HG03135 (cell line): ENCODE measurements at regions not wholly inside any gene's neighbourhood (a gene's known extent, or its start where the extent isn't known, plus 50 kb on each side); places are given as distances from the start of the nearest gene placed in this dataset.

Experiments used
- ATAC-seq: cut with Tn5 transposase; IDR thresholded peaks from one replicate; pipeline ENCODE4 v1.9.1; 2021; ENCODE audit warnings: mild to moderate bottlenecking, moderate library complexity; ENCODE audit not compliant: unreplicated experiment

DNA sequence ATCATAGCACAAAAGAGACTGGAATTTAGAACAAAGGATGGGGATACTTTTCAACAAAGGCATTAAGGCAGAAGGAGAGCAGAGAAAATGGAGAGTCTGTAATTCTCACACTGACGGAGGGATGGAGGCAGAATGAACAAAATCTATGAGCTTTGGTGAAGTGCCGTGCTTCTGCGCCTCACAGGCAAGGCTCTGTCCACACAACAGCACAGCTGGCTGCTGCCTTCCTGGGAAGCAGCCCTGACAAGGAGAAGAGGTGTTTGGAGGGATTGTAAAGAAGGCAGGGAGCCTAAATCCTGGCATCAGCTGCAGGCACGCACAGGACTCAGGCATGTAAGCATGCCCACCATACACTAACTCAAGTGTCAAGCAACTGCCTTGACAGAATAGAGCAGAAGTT is 485.2 kb upstream of the KIF2A start:
- no peak for ATAC-seq

DNA sequence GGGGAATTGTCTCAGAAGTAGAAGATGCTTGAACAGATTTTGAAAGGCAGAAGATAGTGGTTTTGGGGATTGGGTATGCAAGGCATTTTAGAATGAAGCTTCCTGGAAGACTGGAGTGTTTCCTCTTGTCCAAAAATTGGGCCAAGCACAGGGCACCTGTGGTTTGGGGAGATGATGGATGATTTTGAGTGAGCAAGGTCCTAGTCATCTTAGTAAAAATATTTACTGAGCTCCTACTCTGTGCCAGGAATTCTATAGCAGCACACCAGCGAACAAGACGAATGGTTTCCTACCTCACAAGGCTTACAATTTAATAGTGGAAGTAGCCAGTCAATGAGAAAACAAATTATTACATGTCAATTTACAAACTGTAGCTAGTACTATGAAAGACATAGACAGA is 484.4 kb upstream of the KIF2A start:
- ATAC-seq: no peak

GRCh38 chr5:61822584-61822983 is 483.4 kb upstream of the KIF2A start:
- no peak for ATAC-seq

DNA sequence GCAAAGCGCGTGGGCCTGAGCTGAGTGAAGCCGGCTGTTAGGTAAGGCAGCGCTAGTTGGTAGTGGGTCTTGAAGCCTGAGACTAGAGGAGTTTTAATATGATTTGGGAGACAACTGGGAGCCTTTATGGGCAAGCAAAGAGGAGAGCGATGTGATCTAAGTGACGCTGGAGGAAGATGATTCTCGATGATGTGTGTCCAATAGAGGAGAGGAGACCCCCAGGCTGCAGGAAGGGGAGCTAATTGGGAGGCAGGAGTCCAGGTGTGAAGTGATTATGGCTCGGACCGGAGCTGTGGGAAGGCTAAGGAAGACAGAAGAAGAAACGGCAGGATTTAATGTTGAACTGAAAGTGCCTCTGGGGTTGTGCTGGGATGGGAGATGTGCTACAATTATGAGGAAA is 482.9 kb upstream of the KIF2A start:
- no peak for ATAC-seq

- ATAC-seq: no peak
Observed at GRCh38 chr5:61823781-61824180, 482.2 kb upstream of the KIF2A start.

DNA sequence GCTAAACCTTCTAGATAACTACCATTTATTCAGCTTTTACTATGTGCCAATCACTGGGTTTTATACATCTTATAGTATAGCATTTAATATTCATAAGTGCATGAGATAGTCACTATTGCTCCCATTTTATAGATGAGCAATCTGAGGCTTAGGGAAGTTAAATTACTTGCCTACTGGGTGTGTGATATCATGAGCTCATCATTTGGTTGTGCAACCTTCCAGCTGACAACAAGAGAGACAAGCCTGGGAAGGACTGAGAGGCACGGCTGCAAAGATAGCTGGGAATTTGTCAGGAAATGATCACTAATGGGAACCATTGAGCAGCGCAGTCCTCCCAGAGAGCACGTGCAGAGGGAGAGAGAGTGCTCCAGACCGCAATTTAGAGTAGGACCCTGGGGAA is 481.6 kb upstream of the KIF2A start:
- ATAC-seq: no peak

DNA sequence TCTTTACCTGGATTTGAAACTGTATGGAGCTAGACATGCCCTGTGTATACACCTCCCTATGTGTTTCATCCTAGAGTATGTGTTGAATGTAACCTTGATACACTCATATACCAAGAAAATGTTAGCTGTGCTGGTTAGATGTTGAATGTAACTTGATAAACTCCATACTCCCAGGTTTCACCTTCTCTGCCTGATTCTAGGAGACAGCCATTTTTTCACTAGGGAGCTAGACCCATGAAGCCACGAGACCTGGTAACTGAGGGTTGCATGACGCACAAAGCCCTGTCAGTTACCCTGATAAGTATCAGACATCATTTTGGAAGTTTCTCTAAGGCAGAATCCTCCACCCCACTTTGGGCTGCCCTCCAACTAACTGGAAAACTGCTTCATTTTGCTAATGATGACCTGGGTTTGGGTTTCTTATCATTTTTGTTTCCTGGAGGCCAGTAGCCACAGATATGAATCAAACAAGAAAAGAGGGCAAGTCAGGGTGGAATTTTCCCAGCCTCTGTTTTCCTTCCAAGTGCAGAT is 478.5 kb upstream of the KIF2A start:
- ATAC-seq: no peak

GRCh38 chr5:61828856-61829255 is 477.1 kb upstream of the KIF2A start:
- no peak for ATAC-seq

DNA sequence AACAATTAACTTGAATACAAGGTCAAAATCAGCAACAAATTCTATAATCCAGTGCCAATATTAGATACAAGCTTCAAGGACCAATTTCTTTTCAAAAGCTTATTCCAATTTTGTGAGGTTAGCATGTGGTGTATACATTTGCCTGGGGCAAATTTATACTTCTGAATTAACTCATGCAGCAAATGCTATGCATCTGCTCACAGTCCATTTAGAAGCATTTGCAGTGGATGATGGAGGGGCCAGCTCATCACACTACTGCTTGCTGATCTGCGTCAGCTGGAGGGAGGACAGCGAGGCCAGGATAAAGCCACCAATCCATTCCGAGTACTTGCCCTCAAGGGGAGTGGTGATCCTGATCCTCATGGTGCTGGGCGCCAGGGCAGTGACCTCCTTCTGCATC is 474.3 kb upstream of the KIF2A start:
- no peak for ATAC-seq

GRCh38 chr5:61837788-61838187 is 468.2 kb upstream of the KIF2A start:
- ATAC-seq: no peak

GRCh38 chr5:61840361-61840760 is 465.6 kb upstream of the KIF2A start:
- no peak for ATAC-seq

- no peak for ATAC-seq
Observed at GRCh38 chr5:61842840-61843239, 463.2 kb upstream of the KIF2A start.

- no peak for ATAC-seq
Observed at GRCh38 chr5:61850696-61851095, 455.3 kb upstream of the KIF2A start.

DNA sequence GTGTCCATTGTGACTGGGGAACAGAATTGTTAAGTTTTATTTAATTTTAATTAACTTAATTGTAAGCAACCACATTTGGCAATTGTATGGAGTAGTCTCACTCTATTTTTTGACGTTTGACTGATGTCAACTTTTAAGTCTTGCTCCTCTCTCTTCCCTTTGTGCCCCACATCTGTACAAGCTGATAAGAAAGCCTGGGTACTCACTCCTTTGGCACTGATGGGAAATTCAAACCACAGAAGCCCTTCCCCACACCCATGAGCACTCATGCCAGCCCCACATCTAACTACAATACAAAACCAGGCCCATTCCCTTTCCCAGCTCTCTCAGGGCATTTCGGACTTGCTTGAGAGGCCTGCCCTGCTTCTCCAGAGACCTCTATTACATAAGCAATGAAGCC is 451.5 kb upstream of the KIF2A start:
- no peak for ATAC-seq

DNA sequence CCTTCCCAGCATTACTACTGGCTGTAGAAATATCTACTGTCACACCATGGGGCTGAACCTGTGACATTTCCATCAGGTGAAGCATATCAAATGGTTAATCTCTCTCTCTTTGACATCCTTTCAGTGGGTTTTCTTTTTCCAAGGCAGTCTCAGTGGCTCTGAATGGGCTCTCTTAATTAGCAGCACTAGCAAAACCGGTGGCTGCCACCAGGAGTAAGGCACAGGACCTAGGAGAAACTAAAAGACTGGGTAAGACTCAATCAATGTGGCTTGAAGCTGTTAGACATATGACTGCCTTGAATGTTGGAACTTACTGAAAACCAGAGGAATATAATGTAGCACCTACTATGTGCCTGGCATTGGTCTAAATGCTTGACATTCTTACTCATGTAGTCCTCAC is 445.0 kb upstream of the KIF2A start:
- no peak for ATAC-seq

GRCh38 chr5:61866930-61867329 is 439.1 kb upstream of the KIF2A start:
- ATAC-seq: peak; percentile 85

GRCh38 chr5:61869333-61869732 is 436.7 kb upstream of the KIF2A start:
- no peak for ATAC-seq

DNA sequence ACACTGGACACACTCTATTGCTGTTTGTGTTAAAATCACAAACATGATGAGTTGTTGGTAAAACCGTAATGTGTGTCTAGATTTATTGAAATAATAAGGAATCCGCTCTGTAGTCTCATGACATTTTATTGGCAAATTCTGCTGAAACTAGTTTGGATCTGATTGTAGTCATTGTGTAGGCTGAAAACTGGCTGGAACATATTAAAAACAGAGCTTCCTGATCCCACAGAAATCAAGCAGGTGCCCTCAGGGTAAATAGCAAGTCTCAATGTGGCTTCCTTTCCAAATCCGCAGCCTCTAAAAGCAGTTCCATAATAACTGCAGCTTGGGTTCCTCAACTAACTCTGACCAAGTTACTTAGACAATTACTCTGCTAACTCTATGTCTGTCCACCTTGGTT is 427.5 kb upstream of the KIF2A start:
- no peak for ATAC-seq

GRCh38 chr5:61881821-61882487 is 424.1 kb upstream of the KIF2A start:
- ATAC-seq: no peak

- ATAC-seq: no peak
Observed at GRCh38 chr5:61882901-61883500, 423.0 kb upstream of the KIF2A start.

DNA sequence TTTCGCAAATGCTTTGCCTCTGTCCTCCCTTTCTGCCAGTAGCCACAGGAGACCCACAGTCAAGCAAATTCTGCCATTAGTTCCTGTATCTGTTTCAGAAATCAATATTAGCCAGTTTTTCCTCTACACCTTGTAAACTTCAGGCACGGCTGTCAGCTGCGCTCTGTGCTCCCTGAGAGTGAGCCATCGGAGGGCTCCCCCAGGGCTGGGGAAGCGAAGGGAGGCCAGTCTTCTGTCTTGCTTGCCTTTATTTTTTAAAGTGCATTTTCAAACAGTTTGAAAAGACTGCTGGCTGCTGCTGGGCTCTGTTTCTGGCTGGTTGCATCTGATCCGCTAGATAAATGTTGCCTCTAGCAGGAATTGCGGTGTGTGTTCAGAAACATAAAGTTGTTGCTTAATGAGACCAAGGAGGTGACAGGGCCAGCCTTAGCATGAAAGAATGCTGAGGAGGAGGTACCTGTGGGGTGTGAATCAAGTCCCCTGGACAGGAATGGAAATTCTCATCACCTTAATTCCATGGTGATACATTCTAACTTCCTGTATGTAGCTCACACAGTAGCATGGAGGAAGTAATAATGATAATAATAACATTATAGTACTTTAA is 421.7 kb upstream of the KIF2A start:
- no peak for ATAC-seq

DNA sequence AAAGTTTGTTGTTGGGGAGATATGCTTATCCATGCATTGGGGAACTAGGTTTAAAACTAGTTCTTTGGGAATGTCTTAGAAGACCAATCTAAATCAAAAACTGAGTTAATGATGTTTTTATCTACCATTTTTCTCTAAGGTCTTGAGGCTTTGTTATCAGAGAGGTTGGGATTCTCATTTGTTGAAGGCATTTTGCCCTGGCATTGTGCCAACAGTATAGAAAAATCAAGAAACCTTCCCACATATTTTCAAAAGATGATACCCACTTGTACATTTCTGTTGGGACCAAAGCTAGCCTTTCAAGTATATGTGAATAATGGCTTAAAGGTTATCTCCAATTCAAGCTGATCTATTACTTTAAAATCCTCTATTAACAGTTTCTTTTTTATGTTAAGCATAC is 419.8 kb upstream of the KIF2A start:
- no peak for ATAC-seq
